ENCODE measurements at regions not wholly inside any gene's neighbourhood (a gene's known extent, or its start where the extent isn't known, plus 50 kb on each side); places are given as distances from the start of the nearest gene placed in this dataset.
"Not testable (repeated sequence)": the region's sequence is repeated elsewhere in the genome, so short reads cannot be mapped to it uniquely, and the experiment has no call there.

GRCh38 chr18:11454040-11454439 lies 155.4 kb upstream of the SLC35G4 start:
- no peak for DNase-seq

- not testable (repeated sequence) for DNase-seq
Measured at GRCh38 chr18:11444169-11444568, 165.2 kb upstream of the SLC35G4 start.

DNA sequence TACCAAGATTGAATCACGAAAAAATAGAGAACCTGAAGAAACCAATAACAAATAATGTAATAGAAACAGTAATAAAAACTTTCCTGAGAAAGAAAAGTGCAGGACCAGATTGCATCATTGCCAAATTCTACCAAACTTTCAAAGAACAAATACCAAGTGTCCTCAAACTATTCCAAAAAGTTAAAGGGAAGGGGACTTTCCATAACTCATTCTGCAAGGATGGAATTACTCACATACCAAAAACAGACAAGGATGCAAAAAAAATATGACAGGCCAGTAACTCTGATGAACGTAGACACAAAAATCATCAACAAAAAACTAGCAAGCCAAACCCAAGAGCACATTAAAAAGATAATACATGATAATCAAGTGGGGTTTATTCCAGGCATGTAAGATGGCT lies 172.3 kb upstream of the SLC35G4 start:
- DNase-seq = peak; percentile 8

- no peak for DNase-seq
Measured at GRCh38 chr18:11432360-11432811, 177.0 kb upstream of the SLC35G4 start.

GRCh38 chr18:11429876-11430275 lies 179.5 kb upstream of the SLC35G4 start:
- no peak for DNase-seq

DNA sequence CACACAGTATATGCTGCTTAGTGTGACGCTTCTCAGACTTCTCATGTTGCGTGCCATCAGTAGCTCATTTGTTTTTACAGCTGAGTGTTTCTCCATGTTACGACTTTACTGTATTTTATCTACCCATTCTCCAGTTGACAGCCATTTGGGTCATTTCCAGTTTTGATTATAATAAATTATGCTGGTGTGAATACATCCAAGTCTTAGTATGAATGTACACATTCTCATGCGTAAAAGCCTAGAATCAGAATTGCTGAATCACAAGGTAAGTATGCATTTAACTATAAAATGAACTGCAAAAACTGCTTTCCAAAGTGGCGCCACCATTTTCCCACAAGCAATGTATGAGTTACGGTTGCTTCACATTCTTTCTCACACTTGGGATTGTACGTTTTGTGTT lies 184.2 kb upstream of the SLC35G4 start:
- DNase-seq = no peak

GRCh38 chr18:11419338-11419737 lies 190.1 kb upstream of the SLC35G4 start:
- DNase-seq = no peak

GRCh38 chr18:11412811-11413210 lies 196.6 kb upstream of the SLC35G4 start:
- DNase-seq = no peak

DNA sequence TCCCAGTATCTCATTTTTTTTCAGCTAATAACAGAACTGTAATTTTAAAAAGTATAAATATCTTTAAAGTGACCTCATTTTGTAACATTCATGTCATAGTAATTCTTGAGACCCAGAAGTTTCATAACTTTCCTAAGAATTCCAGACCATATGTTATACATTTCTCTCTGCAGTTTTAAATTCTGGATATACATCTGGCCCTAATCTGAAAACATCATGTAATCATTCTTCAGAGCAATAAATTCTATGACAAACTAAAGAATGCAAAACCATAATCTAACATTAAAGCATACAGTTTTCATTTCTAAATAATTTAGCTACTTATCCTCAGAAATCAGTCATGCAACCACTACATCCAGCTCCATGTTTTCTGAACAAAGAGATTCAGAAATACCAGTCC lies 198.3 kb upstream of the SLC35G4 start:
- DNase-seq = peak; percentile 70

DNA sequence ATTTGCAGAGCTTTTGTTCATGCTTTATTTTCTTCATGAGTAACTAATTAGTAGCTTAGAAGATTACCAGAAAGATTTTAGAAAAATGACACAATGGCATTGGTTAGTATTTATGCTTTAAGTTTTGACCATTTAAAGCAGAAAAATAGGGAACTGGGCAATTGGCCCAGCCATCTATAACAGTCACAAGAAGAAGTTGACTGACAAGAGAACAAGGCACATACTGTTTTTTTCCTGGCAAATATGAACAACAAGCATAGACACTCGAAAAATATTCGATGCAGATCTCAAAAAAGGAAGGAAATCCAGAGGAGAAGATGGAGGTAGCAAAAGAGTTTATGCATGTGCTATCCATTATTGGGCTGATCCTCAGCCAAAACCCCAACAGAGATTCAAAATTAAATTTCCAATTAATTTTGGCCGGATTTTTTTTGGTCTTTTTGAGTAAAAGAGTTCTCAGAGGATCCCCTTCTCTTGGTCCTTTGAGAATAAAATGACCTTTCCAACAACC lies 200.8 kb upstream of the SLC35G4 start:
- DNase-seq = no peak

DNA sequence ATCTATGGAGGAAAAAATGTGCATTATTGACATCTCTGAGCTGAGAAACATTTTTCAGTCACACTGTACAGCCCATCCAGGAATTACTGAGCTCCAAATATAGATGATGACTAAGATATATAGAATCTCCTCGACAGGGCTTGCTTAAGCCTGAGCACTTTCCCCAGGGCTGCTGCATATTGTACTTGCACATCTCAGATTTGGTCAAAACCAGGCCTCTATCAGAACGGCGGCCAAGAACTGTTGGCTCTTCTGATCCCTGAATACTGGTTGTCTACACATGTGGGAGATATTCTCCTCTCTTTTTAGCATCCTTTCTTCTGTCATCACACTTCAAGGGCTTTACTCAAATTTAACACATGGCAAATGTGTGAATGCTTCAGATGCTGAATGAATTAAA lies 201.5 kb upstream of the SLC35G4 start:
- peak; percentile 80 for DNase-seq

- DNase-seq = no peak
Measured at GRCh38 chr18:11405804-11406203, 203.6 kb upstream of the SLC35G4 start.

DNA sequence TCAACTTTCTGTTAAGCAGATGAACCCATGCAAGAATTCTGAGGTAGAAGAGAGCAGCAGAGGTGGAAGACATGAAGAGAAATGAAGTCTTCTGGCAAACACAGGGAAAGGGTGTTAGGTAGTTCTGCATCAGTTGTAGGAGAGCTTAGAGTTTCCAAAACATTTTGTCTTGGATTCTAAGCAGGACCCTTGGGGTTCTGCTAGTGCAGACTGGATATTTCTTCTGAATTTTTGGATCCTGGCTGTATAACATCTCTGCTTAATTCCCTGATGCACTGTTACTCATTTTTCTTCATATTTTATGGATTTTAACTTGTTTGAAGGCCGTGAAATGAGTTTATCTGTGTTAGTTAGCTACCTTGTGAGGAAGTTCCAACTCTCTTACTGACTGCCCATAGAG lies 208.7 kb upstream of the SLC35G4 start:
- no peak for DNase-seq

DNA sequence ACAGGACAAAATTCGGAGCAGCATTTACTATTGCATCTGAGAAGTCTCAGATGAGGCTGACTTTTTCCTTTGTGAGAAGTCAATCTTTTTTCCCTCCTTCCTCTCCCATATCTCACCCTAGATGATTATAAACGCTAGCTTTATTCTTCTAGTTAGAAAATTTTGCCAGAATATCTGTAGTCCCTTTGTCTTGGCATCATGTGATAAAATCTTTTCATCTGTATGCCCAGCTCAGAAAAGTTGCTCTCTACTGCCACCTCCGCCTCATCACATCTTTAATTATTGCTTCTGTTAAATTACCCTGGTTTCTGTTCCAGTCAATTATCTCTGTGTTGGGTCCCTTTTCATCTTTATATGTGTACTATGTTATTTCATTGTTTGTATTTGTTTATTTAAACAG lies 210.8 kb upstream of the SLC35G4 start:
- no peak for DNase-seq

GRCh38 chr18:11392980-11393885 lies 216.2 kb upstream of the SLC35G4 start:
- peak; percentile 13 for DNase-seq

- no peak for DNase-seq
Measured at GRCh38 chr18:11392292-11392691, 217.1 kb upstream of the SLC35G4 start.

GRCh38 chr18:11391661-11392060 lies 217.7 kb upstream of the SLC35G4 start:
- peak; percentile 29 for DNase-seq

- no peak for DNase-seq
Measured at GRCh38 chr18:11388755-11389680, 220.4 kb upstream of the SLC35G4 start.

DNA sequence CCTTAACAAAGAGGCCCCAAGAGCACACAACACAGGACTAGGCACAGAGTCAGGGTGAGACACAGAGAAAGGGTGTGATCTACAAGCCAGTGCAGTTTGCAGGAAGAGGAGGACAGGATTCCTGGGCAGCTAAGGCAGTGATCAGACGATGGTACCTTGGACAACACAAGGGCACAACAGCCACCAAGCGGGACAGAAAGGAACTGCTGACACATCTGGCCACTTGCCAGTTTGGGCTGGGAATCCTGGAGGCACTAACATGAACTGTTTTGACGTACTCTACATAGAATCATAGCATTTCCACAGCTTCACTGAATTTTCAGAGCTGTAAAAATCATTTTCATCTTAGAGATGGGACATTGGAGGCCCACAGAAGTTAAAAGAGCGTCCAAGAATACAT lies 221.5 kb upstream of the SLC35G4 start:
- DNase-seq = peak; percentile 64

- DNase-seq = no peak
Measured at GRCh38 chr18:11383381-11383780, 226.0 kb upstream of the SLC35G4 start.

- no peak for DNase-seq
Measured at GRCh38 chr18:11380968-11381367, 228.4 kb upstream of the SLC35G4 start.

- no peak for DNase-seq
Measured at GRCh38 chr18:11379660-11380059, 229.7 kb upstream of the SLC35G4 start.

DNA sequence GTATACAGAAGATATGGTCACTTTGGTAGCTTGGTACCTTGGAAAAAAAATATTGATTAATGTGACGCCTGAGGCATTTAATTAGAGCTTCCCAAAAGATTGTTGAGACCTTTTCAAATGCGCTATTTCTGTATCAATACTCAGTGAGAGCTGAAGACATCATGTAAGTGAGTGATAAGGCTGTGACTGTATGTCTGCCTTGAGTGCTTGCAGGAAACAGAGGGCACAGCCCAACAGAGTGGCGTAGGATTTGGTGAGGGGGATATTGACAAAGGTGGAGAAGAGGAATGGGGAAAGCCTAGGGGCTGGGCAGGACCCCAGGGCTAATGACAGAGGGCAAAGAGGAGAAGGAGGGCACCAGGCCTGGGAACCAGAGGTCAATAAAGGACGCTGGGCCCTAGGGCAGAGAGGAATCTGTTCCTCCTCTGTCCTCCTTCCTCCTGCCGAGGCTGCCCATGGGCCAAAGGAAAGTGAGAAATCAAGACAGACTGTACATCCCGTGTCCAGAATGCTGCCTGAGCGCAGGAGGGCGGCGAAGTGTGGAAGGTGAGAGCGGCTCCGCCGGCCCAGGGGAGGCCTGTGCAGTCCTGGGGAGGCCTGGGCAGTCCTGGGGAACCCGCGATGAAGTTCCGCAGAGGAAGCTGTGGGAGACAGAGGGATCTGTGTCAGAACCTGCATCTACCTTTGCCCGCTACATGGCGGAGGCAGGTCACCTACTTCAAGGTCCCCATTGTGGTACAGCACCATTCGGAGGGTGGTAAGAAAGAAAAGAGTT lies 228.6 kb upstream of the PIEZO2 start:
- DNase-seq = no peak
